ENCODE measurements at regions not wholly inside any gene's neighbourhood (a gene's known extent, or its start where the extent isn't known, plus 50 kb on each side); places are given as distances from the start of the nearest gene placed in this dataset.
"Not testable (repeated sequence)": the region's sequence is repeated elsewhere in the genome, so short reads cannot be mapped to it uniquely, and the experiment has no call there.

- no peak for DNase-seq
Observed at GRCh38 chr3:34394978-34395748, 596.7 kb downstream of the PDCD6IP start.

GRCh38 chr3:34396288-34396687 lies 597.9 kb downstream of the PDCD6IP start:
- no peak for DNase-seq

GRCh38 chr3:34396956-34397355 lies 598.5 kb downstream of the PDCD6IP start:
- DNase-seq: no peak

GRCh38 chr3:34399401-34399800 lies 601.0 kb downstream of the PDCD6IP start:
- DNase-seq: no peak

GRCh38 chr3:34405159-34405558 lies 606.7 kb downstream of the PDCD6IP start:
- DNase-seq: no peak

- no peak for DNase-seq
Observed at GRCh38 chr3:34407281-34407680, 608.9 kb downstream of the PDCD6IP start.

GRCh38 chr3:34408088-34408487 lies 609.7 kb downstream of the PDCD6IP start:
- DNase-seq: no peak

GRCh38 chr3:34411596-34411995 lies 613.2 kb downstream of the PDCD6IP start:
- DNase-seq: no peak

- no peak for DNase-seq
Observed at GRCh38 chr3:34419801-34420200, 621.4 kb downstream of the PDCD6IP start.

- DNase-seq: no peak
Observed at GRCh38 chr3:34421762-34422161, 623.3 kb downstream of the PDCD6IP start.

- DNase-seq: no peak
Observed at GRCh38 chr3:34439796-34440195, 641.4 kb downstream of the PDCD6IP start.

- DNase-seq: no peak
Observed at GRCh38 chr3:34444137-34444536, 645.7 kb downstream of the PDCD6IP start.

GRCh38 chr3:34449305-34449704 lies 650.9 kb downstream of the PDCD6IP start:
- DNase-seq: no peak

- DNase-seq: no peak
Observed at GRCh38 chr3:34463414-34463813, 665.0 kb downstream of the PDCD6IP start.

- no peak for DNase-seq
Observed at GRCh38 chr3:34464646-34465045, 666.2 kb downstream of the PDCD6IP start.

- DNase-seq: no peak
Observed at GRCh38 chr3:34475851-34476250, 677.4 kb downstream of the PDCD6IP start.

- DNase-seq: no peak
Observed at GRCh38 chr3:34483311-34483887, 685.0 kb downstream of the PDCD6IP start.

GRCh38 chr3:34504366-34504765 lies 705.9 kb downstream of the PDCD6IP start:
- DNase-seq: no peak

GRCh38 chr3:34504775-34505174 lies 706.3 kb downstream of the PDCD6IP start:
- DNase-seq: no peak

- no peak for DNase-seq
Observed at GRCh38 chr3:34508732-34509131, 710.3 kb downstream of the PDCD6IP start.

- DNase-seq: no peak
Observed at GRCh38 chr3:34511891-34512290, 713.5 kb downstream of the PDCD6IP start.

- not testable (repeated sequence) for DNase-seq
Observed at GRCh38 chr3:34519008-34519407, 720.6 kb downstream of the PDCD6IP start.

GRCh38 chr3:34531156-34531555 lies 732.7 kb downstream of the PDCD6IP start:
- DNase-seq: no peak

GRCh38 chr3:34533451-34533850 lies 735.0 kb downstream of the PDCD6IP start:
- no peak for DNase-seq

GRCh38 chr3:34534013-34534412 lies 735.6 kb downstream of the PDCD6IP start:
- no peak for DNase-seq

Measured in AML-193 (cell line).